ENCODE measurements at regions not wholly inside any gene's neighbourhood (a gene's known extent, or its start where the extent isn't known, plus 50 kb on each side); places are given as distances from the start of the nearest gene placed in this dataset.
A peak's percentile ranks its signal among the peaks of the same experiment; 100 is the strongest.

GRCh38 chr3:72262736-72263135, 477.8 kb upstream of the PROK2 start:
- no peak for ATAC-seq (ENCODE audit: low read depth)
- Mint-ChIP-seq H3K4me3 (no peak overlapping the region), H3K27ac (no peak overlapping the region), H3K4me1 (peaks cover 59% of the 10 kb centered on the region), H3K9me3 (peaks cover 3% of the 10 kb centered on the region), H3K36me3 (ENCODE audit: low read depth) (no peaks in the 10 kb centered on the region), H3K27me3 (peaks cover 22% of the 10 kb centered on the region)
- no peak for DNase-seq
- CTCF ChIA-PET, result no interaction called here
- intact Hi-C loops (cut with micrococcal nuclease), result loop anchor here (10.0 kb wide), 1 partner anchor 538 kb away; the partner anchor contains the start of gene EIF4E3
- TF ChIP-seq, protein P1, sequence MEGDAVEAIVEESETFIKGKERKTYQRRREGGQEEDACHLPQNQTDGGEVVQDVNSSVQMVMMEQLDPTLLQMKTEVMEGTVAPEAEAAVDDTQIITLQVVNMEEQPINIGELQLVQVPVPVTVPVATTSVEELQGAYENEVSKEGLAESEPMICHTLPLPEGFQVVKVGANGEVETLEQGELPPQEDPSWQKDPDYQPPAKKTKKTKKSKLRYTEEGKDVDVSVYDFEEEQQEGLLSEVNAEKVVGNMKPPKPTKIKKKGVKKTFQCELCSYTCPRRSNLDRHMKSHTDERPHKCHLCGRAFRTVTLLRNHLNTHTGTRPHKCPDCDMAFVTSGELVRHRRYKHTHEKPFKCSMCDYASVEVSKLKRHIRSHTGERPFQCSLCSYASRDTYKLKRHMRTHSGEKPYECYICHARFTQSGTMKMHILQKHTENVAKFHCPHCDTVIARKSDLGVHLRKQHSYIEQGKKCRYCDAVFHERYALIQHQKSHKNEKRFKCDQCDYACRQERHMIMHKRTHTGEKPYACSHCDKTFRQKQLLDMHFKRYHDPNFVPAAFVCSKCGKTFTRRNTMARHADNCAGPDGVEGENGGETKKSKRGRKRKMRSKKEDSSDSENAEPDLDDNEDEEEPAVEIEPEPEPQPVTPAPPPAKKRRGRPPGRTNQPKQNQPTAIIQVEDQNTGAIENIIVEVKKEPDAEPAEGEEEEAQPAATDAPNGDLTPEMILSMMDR (IDR thresholded peaks at IDR 0.05), result no peak
- POLR2A ChIA-PET, result no interaction called here

DNA sequence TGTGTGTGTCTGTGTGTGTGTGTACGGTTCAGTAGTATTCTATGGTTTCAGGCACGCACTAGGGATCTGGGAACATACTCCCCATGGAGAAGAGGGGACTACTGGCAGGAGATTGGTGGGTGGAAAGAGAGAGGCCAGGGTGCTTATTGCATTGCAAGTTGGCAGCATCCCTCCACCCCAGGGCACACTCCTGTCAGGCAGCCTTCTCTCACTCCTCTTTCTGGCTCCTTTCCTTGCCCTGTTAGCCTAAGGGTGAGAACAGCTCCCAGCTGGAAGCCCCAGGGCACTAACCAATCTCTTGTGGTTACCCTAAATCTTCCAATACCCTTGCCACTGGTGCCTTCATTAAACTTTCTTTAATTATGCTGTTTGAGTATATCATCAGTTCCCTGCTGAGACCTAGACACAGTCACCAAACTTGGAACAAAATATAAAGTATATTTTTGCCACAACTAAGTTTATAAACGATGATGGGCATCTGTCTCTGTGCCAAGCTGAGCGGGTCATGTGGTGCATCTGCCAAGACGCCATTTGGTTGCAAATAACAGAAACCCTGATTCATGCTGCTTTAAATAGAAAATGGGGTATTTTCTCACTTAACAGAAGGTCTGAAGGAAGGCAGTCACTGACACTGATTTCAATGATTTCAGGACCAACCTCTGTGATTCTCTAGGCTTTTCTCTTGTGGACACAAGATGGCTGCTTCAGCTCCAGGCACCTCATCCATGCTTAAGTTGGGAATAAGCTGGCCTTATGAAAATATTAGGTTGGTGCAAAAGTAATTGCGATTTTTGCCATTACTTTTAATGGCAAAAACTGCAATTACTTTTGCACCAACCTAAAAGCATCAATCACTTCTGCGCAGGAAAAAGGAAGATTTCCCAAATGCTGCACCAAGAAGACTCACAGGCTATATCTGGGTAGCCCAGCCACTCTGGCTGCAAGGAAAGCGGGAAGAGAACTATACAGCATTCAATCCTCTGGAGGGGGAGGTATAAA, 476.9 kb upstream of the PROK2 start:
- POLR2A ChIA-PET, result no interaction called here
- DNase-seq (no peak), ATAC-seq (ENCODE audit: low read depth) (no peak)
- Mint-ChIP-seq H3K27me3 (peaks cover 26% of the 10 kb centered on the region), H3K4me1 (peaks cover 58% of the 10 kb centered on the region), H3K27ac (no peak overlapping the region), H3K4me3 (no peak overlapping the region), H3K36me3 (ENCODE audit: low read depth) (no peaks in the 10 kb centered on the region), H3K9me3 (peaks cover 3% of the 10 kb centered on the region)
- TF ChIP-seq, protein P1 (IDR thresholded peaks at IDR 0.05), result no peak
- intact Hi-C loops (cut with micrococcal nuclease), result loop anchor here (10.0 kb wide), 1 partner anchor 537 kb away; the partner anchor contains the start of gene EIF4E3
- CTCF ChIA-PET, result no interaction called here

- Mint-ChIP-seq H3K4me3 (no peak overlapping the region), H3K36me3 (ENCODE audit: low read depth) (no peaks in the 10 kb centered on the region), H3K9me3 (peaks cover 3% of the 10 kb centered on the region), H3K4me1 (peaks cover 58% of the 10 kb centered on the region), H3K27me3 (peaks cover 26% of the 10 kb centered on the region), H3K27ac (no peak overlapping the region)
- no peak for DNase-seq
- ChIA-PET CTCF (no interaction called here), POLR2A (interaction anchor here (0.6 to 1.4 kb wide), 2 partner anchors 174 to 276 kb away, joined by 3 read pairs; no protein-coding TSS in a partner anchor)
- TF ChIP-seq, protein P1 (IDR thresholded peaks at IDR 0.05), result no peak
- intact Hi-C loops (cut with micrococcal nuclease), result loop anchor here (10.0 kb wide), 1 partner anchor 536 kb away; the partner anchor contains the start of gene EIF4E3
- ATAC-seq (ENCODE audit: low read depth), result no peak
These were observed 475.6 kb upstream of the PROK2 start for GRCh38 chr3:72260588-72260910.

GRCh38 chr3:72259755-72260587, 475.0 kb upstream of the PROK2 start:
- no peak for DNase-seq
- Mint-ChIP-seq H3K4me1 (peaks cover 58% of the 10 kb centered on the region), H3K27me3 (peaks cover 26% of the 10 kb centered on the region), H3K27ac (no peak overlapping the region), H3K9me3 (peaks cover 3% of the 10 kb centered on the region), H3K4me3 (no peak overlapping the region), H3K36me3 (ENCODE audit: low read depth) (no peaks in the 10 kb centered on the region)
- ATAC-seq (ENCODE audit: low read depth), result peak; percentile 32
- TF ChIP-seq, protein P1 (IDR thresholded peaks at IDR 0.05), result no peak
- ChIA-PET CTCF (no interaction called here), POLR2A (interaction anchor here (1.4 kb wide), 1 partner anchor 174 kb away, joined by 3 read pairs; no protein-coding TSS in a partner anchor)
- intact Hi-C loops (cut with micrococcal nuclease), result loop anchor here (10.0 kb wide), 1 partner anchor 535 kb away; the partner anchor contains the start of gene EIF4E3
